PC-3 (cell line): ENCODE measurements at regions not wholly inside any gene's neighbourhood (a gene's known extent, or its start where the extent isn't known, plus 50 kb on each side); places are given as distances from the start of the nearest gene placed in this dataset.
"Not testable (repeated sequence)": the region's sequence is repeated elsewhere in the genome, so short reads cannot be mapped to it uniquely, and the experiment has no call there.

ENCODE experiments used
- ATAC-seq: fragments of 200-7000 bp; cut with Tn5 transposase; 2 replicates; pipeline ENCODE4 v1.9.1; 2020; ENCODE audit warnings: mild to moderate bottlenecking, moderate library complexity
- BruUV-seq: library from RNA; stranded (reverse); fragments of 400-500 nt; replicated peaks from 2 replicates; lab custom pipeline; 2021; lab: Mats Ljungman, UMichigan
- CTCF ChIA-PET: fragments of 300-600 bp; sonication (Branson Sonifier 250); formaldehyde crosslinking; loops from one replicate; lab custom pipeline; 2022; ENCODE audit warnings: antibody characterized with exemption; lab: Charles Lee
- POLR2A ChIA-PET: fragments of 300-600 bp; sonication (Branson Sonifier 250); formaldehyde crosslinking; loops from one replicate; lab custom pipeline; 2022; ENCODE audit warnings: antibody characterized with exemption; ENCODE audit not compliant: unreplicated experiment; lab: Charles Lee
- DNase-seq: peaks from one replicate; pipeline ENCODE4 v3.0.0-alpha.2; 2015
- H2AFZ ChIP-seq: fragments of 300-600 bp; sonication (generic); 2 replicates; pipeline ENCODE4 v1.6.0; 2016; ENCODE audit warnings: antibody characterized with exemption, low read length
- H3F3A ChIP-seq: fragments of 300-600 bp; sonication (generic); one replicate; pipeline ENCODE4 v1.6.0; 2017; ENCODE audit warnings: antibody characterized with exemption, low read length, control low read depth, mild to moderate bottlenecking; ENCODE audit not compliant: unreplicated experiment
- H3K27ac ChIP-seq: fragments of 300-600 bp; sonication (generic); 2 replicates; pipeline ENCODE4 v1.5.1; 2016; ENCODE audit warnings: mild to moderate bottlenecking, low read length
- H3K27me3 ChIP-seq: fragments of 300-600 bp; sonication (generic); 2 replicates; pipeline ENCODE4 v1.6.1; 2016; ENCODE audit warnings: low read length, mixed read lengths
- H3K36me3 ChIP-seq: fragments of 300-600 bp; sonication (generic); 2 replicates; pipeline ENCODE4 v1.6.1; 2016; ENCODE audit warnings: low read depth, mixed run types, low read length, mixed read lengths
- H3K4me1 ChIP-seq: fragments of 300-600 bp; sonication (generic); 2 replicates; pipeline ENCODE4 v1.5.1; 2016; ENCODE audit warnings: low read length; ENCODE audit not compliant: insufficient read depth
- H3K4me2 ChIP-seq: fragments of 300-600 bp; sonication (generic); 2 replicates; pipeline ENCODE4 v1.6.0; 2016; ENCODE audit warnings: low read length
- H3K4me3 ChIP-seq: fragments of 300-600 bp; sonication (generic); 2 replicates; pipeline ENCODE4 v1.5.1; 2016; ENCODE audit warnings: mild to moderate bottlenecking, low read length, mixed read lengths
- H3K79me2 ChIP-seq: fragments of 300-600 bp; sonication (generic); 2 replicates; pipeline ENCODE4 v1.6.1; 2017; ENCODE audit warnings: low read length, mixed read lengths
- H3K9ac ChIP-seq: fragments of 300-600 bp; sonication (generic); 2 replicates; pipeline ENCODE4 v1.6.0; 2016; ENCODE audit warnings: mild to moderate bottlenecking, low read length
- H3K9me2 ChIP-seq: fragments of 300-600 bp; sonication (generic); replicated peaks from 2 replicates; pipeline ENCODE4 v1.6.1; 2016; ENCODE audit warnings: mixed run types, low read length, mixed read lengths
- H3K9me3 ChIP-seq: fragments of 300-600 bp; sonication (generic); 2 replicates; pipeline ENCODE4 v1.6.1; 2016; ENCODE audit warnings: low read length, mixed read lengths
- H4K20me1 ChIP-seq: fragments of 300-600 bp; sonication (generic); 2 replicates; pipeline ENCODE4 v1.6.1; 2016; ENCODE audit warnings: low read length, mixed read lengths
- EZH2 ChIP-seq: fragments of 300-600 bp; sonication (generic); IDR thresholded peaks from one replicate; pipeline ENCODE4 v1.6.1; 2017; ENCODE audit warnings: antibody characterized with exemption, mild to moderate bottlenecking, low read length; ENCODE audit not compliant: unreplicated experiment
- EZH2phosphoT487 ChIP-seq: fragments of 300-600 bp; sonication (generic); IDR thresholded peaks from 2 replicates; pipeline ENCODE4 v1.6.1; 2018; ENCODE audit warnings: mild to moderate bottlenecking, antibody characterized with exemption, low read length, borderline replicate concordance
- intact Hi-C: fragments of 100-400 bp; cut with micrococcal nuclease; formaldehyde crosslinking; loops from 2 replicates; pipeline ENCODE4 v1.9.0; 2023
- TF ChIP-seq, protein P1 (sequence below): fragments of 300-600 bp; sonication (generic); conservative IDR thresholded peaks from 2 replicates; pipeline ENCODE4 v1.5.1; 2017; ENCODE audit warnings: antibody characterized with exemption, low read depth, mild to moderate bottlenecking, low read length

GRCh38 chr19:30066781-30067759, 125.0 kb downstream of the URI1 start:
- Histone ChIP-seq H3F3A (no peaks in the 10 kb centered on the region), H3K27me3 (peaks cover 8% of the 10 kb centered on the region; the same call in 1 of the 2 replicates), H3K9me2 (no peaks in the 10 kb centered on the region), H3K9ac (no peak overlapping the region), H3K79me2 (no peaks in the 10 kb centered on the region), H3K27ac (no peak overlapping the region), H3K36me3 (no peaks in the 10 kb centered on the region), H2AFZ (no peak overlapping the region), H3K9me3 (no peaks in the 10 kb centered on the region), H3K4me1 (no peaks in the 10 kb centered on the region), H3K4me3 (no peak overlapping the region), H3K4me2 (no peak overlapping the region), H4K20me1 (no peaks in the 10 kb centered on the region)
- POLR2A ChIA-PET = no interaction called here
- no peak for ATAC-seq
- no peak for DNase-seq
- no TSS peak for BruUV-seq
- CTCF ChIA-PET = no interaction called here
- intact Hi-C loops = no loop called here
- TF ChIP-seq EZH2phosphoT487 (no peak), EZH2 (no peak)
- TF ChIP-seq, protein P1, sequence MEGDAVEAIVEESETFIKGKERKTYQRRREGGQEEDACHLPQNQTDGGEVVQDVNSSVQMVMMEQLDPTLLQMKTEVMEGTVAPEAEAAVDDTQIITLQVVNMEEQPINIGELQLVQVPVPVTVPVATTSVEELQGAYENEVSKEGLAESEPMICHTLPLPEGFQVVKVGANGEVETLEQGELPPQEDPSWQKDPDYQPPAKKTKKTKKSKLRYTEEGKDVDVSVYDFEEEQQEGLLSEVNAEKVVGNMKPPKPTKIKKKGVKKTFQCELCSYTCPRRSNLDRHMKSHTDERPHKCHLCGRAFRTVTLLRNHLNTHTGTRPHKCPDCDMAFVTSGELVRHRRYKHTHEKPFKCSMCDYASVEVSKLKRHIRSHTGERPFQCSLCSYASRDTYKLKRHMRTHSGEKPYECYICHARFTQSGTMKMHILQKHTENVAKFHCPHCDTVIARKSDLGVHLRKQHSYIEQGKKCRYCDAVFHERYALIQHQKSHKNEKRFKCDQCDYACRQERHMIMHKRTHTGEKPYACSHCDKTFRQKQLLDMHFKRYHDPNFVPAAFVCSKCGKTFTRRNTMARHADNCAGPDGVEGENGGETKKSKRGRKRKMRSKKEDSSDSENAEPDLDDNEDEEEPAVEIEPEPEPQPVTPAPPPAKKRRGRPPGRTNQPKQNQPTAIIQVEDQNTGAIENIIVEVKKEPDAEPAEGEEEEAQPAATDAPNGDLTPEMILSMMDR = no peak

- H3K79me2 ChIP-seq, CTCF ChIA-PET, POLR2A ChIA-PET, H3F3A ChIP-seq, H3K4me2 ChIP-seq, H3K9me2 ChIP-seq, H4K20me1 ChIP-seq, H3K36me3 ChIP-seq, H3K4me3 ChIP-seq, intact Hi-C loops, H3K9me3 ChIP-seq, H3K27me3 ChIP-seq, DNase-seq, H3K27ac ChIP-seq, H3K4me1 ChIP-seq, ATAC-seq, H2AFZ ChIP-seq, H3K9ac ChIP-seq, BruUV-seq: not testable (repeated sequence)
Observed at GRCh38 chr19:30067956-30068506, 126.0 kb downstream of the URI1 start.

DNA sequence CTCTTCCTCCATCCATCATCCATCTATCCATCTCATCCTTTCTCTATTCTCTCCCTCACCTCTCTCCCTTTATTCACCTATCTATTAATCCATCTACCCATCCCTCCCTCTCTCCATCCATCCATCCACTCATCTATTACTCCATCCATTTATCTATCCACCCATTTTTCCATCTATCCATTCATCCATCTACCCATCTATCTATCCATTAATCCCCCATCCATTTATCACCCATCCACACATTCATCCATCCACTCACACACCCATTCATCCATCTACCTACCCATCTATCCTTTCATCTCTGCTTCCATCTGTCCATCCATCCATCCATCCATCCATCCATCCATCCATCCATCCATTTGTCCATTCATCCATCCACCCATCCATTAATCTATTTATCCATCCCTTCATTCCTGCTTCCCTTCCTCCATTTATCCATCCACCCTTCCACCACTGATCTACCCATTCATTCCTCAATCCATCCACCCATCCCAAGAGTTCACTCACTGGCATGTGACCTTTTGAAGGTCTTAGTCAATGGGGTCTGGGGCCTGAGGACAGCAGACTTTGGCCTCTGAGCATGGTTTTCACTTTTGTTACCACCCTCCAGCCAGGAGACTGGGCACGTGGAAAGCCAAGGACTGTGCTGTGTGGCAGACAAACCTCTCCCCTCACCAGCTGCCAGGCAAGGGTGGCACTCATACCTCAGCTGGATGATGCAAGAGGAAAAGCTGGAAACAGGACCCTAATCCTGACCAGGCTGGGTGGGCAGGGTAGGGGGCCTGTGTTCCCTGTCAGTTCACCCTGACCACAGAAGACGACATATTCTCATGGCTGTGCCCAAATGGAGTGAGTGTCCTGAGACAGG, 126.7 kb downstream of the URI1 start:
- no TSS peak for BruUV-seq
- H3K36me3 ChIP-seq = no peaks in the 10 kb centered on the region
- no peak overlapping the region for H3K9ac ChIP-seq
- ATAC-seq = no peak
- H3K9me3 ChIP-seq = no peaks in the 10 kb centered on the region
- H3K4me3 ChIP-seq = no peak overlapping the region
- no peaks in the 10 kb centered on the region for H3K4me1 ChIP-seq
- CTCF ChIA-PET = no interaction called here
- H2AFZ ChIP-seq = no peak overlapping the region
- H3K79me2 ChIP-seq = no peaks in the 10 kb centered on the region
- intact Hi-C loops = no loop called here
- H3K27ac ChIP-seq = no peak overlapping the region
- no peak overlapping the region for H3K4me2 ChIP-seq
- no peak for DNase-seq
- no peaks in the 10 kb centered on the region for H4K20me1 ChIP-seq
- POLR2A ChIA-PET = no interaction called here
- H3F3A ChIP-seq = no peaks in the 10 kb centered on the region
- TF ChIP-seq, protein P1 = no peak
- TF ChIP-seq EZH2 = no peak
- no peak for TF ChIP-seq EZH2phosphoT487
- no peaks in the 10 kb centered on the region for H3K27me3 ChIP-seq
- H3K9me2 ChIP-seq = no peaks in the 10 kb centered on the region
